Ecto neural progenitor cell (in vitro differentiated cells): ENCODE measurements at regions not wholly inside any gene's neighbourhood (a gene's known extent, or its start where the extent isn't known, plus 50 kb on each side); places are given as distances from the start of the nearest gene placed in this dataset.

ENCODE experiments used
- DNase-seq: peaks from one replicate; pipeline ENCODE4 v3.0.0-alpha.2; 2018; ENCODE audit warnings: low spot score

- DNase-seq = no peak
These were observed 83.3 kb upstream of the PCGF5 start for GRCh38 chr10:91137011-91137643.

- DNase-seq = no peak
These were observed 82.6 kb upstream of the PCGF5 start for GRCh38 chr10:91137822-91138221.

- DNase-seq = no peak
These were observed 79.4 kb upstream of the PCGF5 start for GRCh38 chr10:91140995-91141549.

GRCh38 chr10:91144961-91145360, 75.5 kb upstream of the PCGF5 start:
- no peak for DNase-seq

GRCh38 chr10:91146146-91146545, 74.3 kb upstream of the PCGF5 start:
- no peak for DNase-seq

- DNase-seq = no peak
These were observed 70.9 kb upstream of the PCGF5 start for GRCh38 chr10:91149550-91149949.

GRCh38 chr10:91150631-91151030, 69.8 kb upstream of the PCGF5 start:
- no peak for DNase-seq

GRCh38 chr10:91153508-91153907, 67.0 kb upstream of the PCGF5 start:
- no peak for DNase-seq

- no peak for DNase-seq
These were observed 65.6 kb upstream of the PCGF5 start for GRCh38 chr10:91154842-91155241.

- no peak for DNase-seq
These were observed 64.3 kb upstream of the PCGF5 start for GRCh38 chr10:91156196-91156595.

- DNase-seq = no peak
These were observed 61.1 kb upstream of the PCGF5 start for GRCh38 chr10:91159254-91159783.

GRCh38 chr10:91162050-91162494, 58.4 kb upstream of the PCGF5 start:
- no peak for DNase-seq

- peak; percentile 69 for DNase-seq
These were observed 57.8 kb upstream of the PCGF5 start for GRCh38 chr10:91162495-91163268.

GRCh38 chr10:91163269-91163868, 57.1 kb upstream of the PCGF5 start:
- peak; percentile 74 for DNase-seq

- no peak for DNase-seq
These were observed 56.5 kb upstream of the PCGF5 start for GRCh38 chr10:91163869-91164474.

- no peak for DNase-seq
These were observed 55.9 kb upstream of the PCGF5 start for GRCh38 chr10:91164520-91165065.

GRCh38 chr10:91167406-91167805, 53.1 kb upstream of the PCGF5 start:
- DNase-seq = no peak

GRCh38 chr10:91170418-91170817, 50.0 kb upstream of the PCGF5 start:
- DNase-seq = no peak
